H1 (cell line): ENCODE measurements at regions not wholly inside any gene's neighbourhood (a gene's known extent, or its start where the extent isn't known, plus 50 kb on each side); places are given as distances from the start of the nearest gene placed in this dataset.

Experiments used
- CTCF ChIA-PET: fragments of 300-600 bp; sonication (Branson Sonifier 250); formaldehyde crosslinking; loops from one replicate; lab custom pipeline; 2021; ENCODE audit not compliant: partially characterized antibody; lab: Charles Lee
- POLR2A ChIA-PET: fragments of 300-600 bp; sonication (Branson Sonifier 250); formaldehyde crosslinking; loops from one replicate; lab custom pipeline; 2021; ENCODE audit warnings: inconsistent platforms; ENCODE audit not compliant: partially characterized antibody; lab: Charles Lee
- DNase-seq, 2 experiments: peaks; one replicate each; pipeline versions ENCODE4 v3.0.0 to v3.0.0-alpha.2; 2010 to 2022; ENCODE audit warnings: low spot score in 2 of 2, low read depth in 1 of 2, mixed read lengths in 1 of 2
- FAIRE-seq: peaks from 2 replicates; lab custom pipeline; 2011; peaks lifted over from hg19 to GRCh38; lab: Jason Lieb, UNC
- H2AFZ ChIP-seq: 2 replicates; pipeline ENCODE4 v1.8.1; 2012; ENCODE audit warnings: low read length, inconsistent platforms
- H2AK5ac ChIP-seq: 2 replicates; pipeline ENCODE4 v1.6.1; 2013; ENCODE audit warnings: low read depth, low read length
- H2BK120ac ChIP-seq: replicated peaks from 2 replicates; pipeline ENCODE3; 2013; ENCODE audit warnings: low read depth, low read length, inconsistent platforms
- H2BK12ac ChIP-seq: 2 replicates; pipeline ENCODE4 v1.6.1; 2013; ENCODE audit warnings: low read depth, low read length
- H2BK15ac ChIP-seq: 2 replicates; pipeline ENCODE4 v1.6.1; 2013; ENCODE audit warnings: low read length
- H2BK20ac ChIP-seq: 2 replicates; pipeline ENCODE4 v1.6.1; 2013; ENCODE audit warnings: low read length
- H2BK5ac ChIP-seq: 2 replicates; pipeline ENCODE4 v1.6.1; 2013; ENCODE audit warnings: low read depth, low read length
- H3K14ac ChIP-seq: 2 replicates; pipeline ENCODE4 v1.6.1; 2013; ENCODE audit warnings: inconsistent platforms; ENCODE audit not compliant: insufficient read length
- H3K18ac ChIP-seq: 2 replicates; pipeline ENCODE4 v1.6.1; 2013; ENCODE audit warnings: low read length; ENCODE audit errors: extremely low read depth
- H3K23ac ChIP-seq: 2 replicates; pipeline ENCODE4 v1.6.1; 2013; ENCODE audit warnings: inconsistent platforms; ENCODE audit not compliant: insufficient read length
- H3K23me2 ChIP-seq: 2 replicates; pipeline ENCODE4 v1.6.1; 2013; ENCODE audit warnings: low read depth, low read length
- H3K27ac ChIP-seq: 2 replicates; pipeline ENCODE4 v1.6.1; 2011; ENCODE audit warnings: low read depth, low read length, inconsistent platforms
- H3K27me3 ChIP-seq, 4 experiments: replicated peaks in 1 of 4; 1 replicate in 1 of 4; 2 replicates in 3 of 4; pipeline versions ENCODE4 v1.6.1 to v1.8.1; 2011 to 2013; ENCODE audit warnings: low read length in 3 of 4, mild to moderate bottlenecking in 3 of 4, inconsistent platforms in 2 of 4, mixed read lengths in 2 of 4, moderate library complexity in 1 of 4; ENCODE audit not compliant: control insufficient read depth in 3 of 4, insufficient read depth in 3 of 4; ENCODE audit errors: extremely low read depth in 1 of 4
- H3K36me3 ChIP-seq, 4 experiments: 2 replicates each; pipeline versions ENCODE4 v1.6.1 to v1.8.1; 2011 to 2013; ENCODE audit warnings: mild to moderate bottlenecking in 4 of 4, low read length in 3 of 4, moderate library complexity in 2 of 4, control low read depth in 1 of 4, inconsistent platforms in 1 of 4; ENCODE audit not compliant: insufficient read depth in 4 of 4, control insufficient read depth in 2 of 4
- H3K4ac ChIP-seq: replicated peaks from 2 replicates; pipeline ENCODE3; 2013; ENCODE audit warnings: low read length, low read depth, mixed read lengths, inconsistent platforms; ENCODE audit not compliant: insufficient read length
- H3K4me1 ChIP-seq, 4 experiments: replicated peaks in 1 of 4; 1 replicate in 1 of 4; 2 replicates in 3 of 4; pipeline versions ENCODE4 v1.6.1 to v1.8.1; 2011 to 2013; ENCODE audit warnings: low read length in 3 of 4, inconsistent platforms in 2 of 4, mixed read lengths in 1 of 4; ENCODE audit not compliant: insufficient read depth in 4 of 4, control insufficient read depth in 3 of 4
- H3K4me2 ChIP-seq, 2 experiments: 2 replicates each; pipeline versions ENCODE4 v1.6.1 to v1.8.1; 2011 to 2013; ENCODE audit warnings: low read depth in 2 of 2, low read length in 2 of 2, control low read depth in 1 of 2, inconsistent platforms in 1 of 2, mild to moderate bottlenecking in 1 of 2; ENCODE audit not compliant: insufficient read depth in 1 of 2
- H3K4me3 ChIP-seq, 4 experiments: fragments of 200-600, 300-600 bp in 1 of 4; sonication (generic), shearing (Covaris generic), sonication (Bioruptor Twin) in 1 of 4; 2 replicates each; pipeline versions ENCODE4 v1.5.1 to v1.8.1; 2011 to 2016; ENCODE audit warnings: low read length in 4 of 4, low read depth in 3 of 4, control low read depth in 2 of 4, inconsistent platforms in 2 of 4, mild to moderate bottlenecking in 2 of 4, mixed read lengths in 1 of 4, moderate library complexity in 1 of 4; ENCODE audit not compliant: insufficient read depth in 2 of 4; ENCODE audit errors: extremely low read depth in 1 of 4
- H3K56ac ChIP-seq: replicated peaks from 2 replicates; pipeline ENCODE3; 2013; ENCODE audit warnings: low read depth, mild to moderate bottlenecking, mixed read lengths, low read length, inconsistent platforms; ENCODE audit not compliant: insufficient read length
- H3K79me1 ChIP-seq: 2 replicates; pipeline ENCODE4 v1.6.1; 2013; ENCODE audit warnings: low read depth, low read length, control low read depth
- H3K79me2 ChIP-seq, 2 experiments: 2 replicates each; pipeline versions ENCODE4 v1.6.1 to v1.8.1; 2012 to 2013; ENCODE audit warnings: low read length in 2 of 2, mild to moderate bottlenecking in 2 of 2, inconsistent platforms in 1 of 2; ENCODE audit not compliant: insufficient read depth in 2 of 2, control insufficient read depth in 1 of 2
- H3K9ac ChIP-seq, 4 experiments: replicated peaks in 1 of 4; 1 replicate in 1 of 4; 2 replicates in 3 of 4; pipeline versions ENCODE4 v1.6.1 to v1.8.1; 2011 to 2013; ENCODE audit warnings: low read depth in 3 of 4, low read length in 3 of 4, control low read depth in 2 of 4, mild to moderate bottlenecking in 2 of 4, moderate library complexity in 2 of 4, inconsistent platforms in 1 of 4; ENCODE audit errors: extremely low read depth in 1 of 4
- H3K9me3 ChIP-seq, 2 experiments: 2 replicates each; pipeline versions ENCODE4 v1.6.1 to v1.8.1; 2012 to 2013; ENCODE audit warnings: mild to moderate bottlenecking in 2 of 2, moderate library complexity in 2 of 2, control low read depth in 1 of 2, inconsistent platforms in 1 of 2, low read depth in 1 of 2, low read length in 1 of 2, mixed read lengths in 1 of 2; ENCODE audit not compliant: insufficient read depth in 2 of 2
- H4K20me1 ChIP-seq, 2 experiments: replicated peaks in 1 of 2; 2 replicates each; pipeline versions ENCODE3 to v1.8.1; 2011 to 2013; ENCODE audit warnings: inconsistent platforms in 2 of 2, low read length in 2 of 2, mild to moderate bottlenecking in 1 of 2; ENCODE audit not compliant: insufficient read depth in 2 of 2, control insufficient read depth in 1 of 2
- H4K5ac ChIP-seq: 2 replicates; pipeline ENCODE4 v1.6.1; 2013; ENCODE audit warnings: low read length, low read depth, mixed read lengths, inconsistent platforms; ENCODE audit not compliant: insufficient read length
- H4K8ac ChIP-seq: 2 replicates; pipeline ENCODE4 v1.8.0; 2013; ENCODE audit warnings: mild to moderate bottlenecking, moderate library complexity, low read length, inconsistent platforms; ENCODE audit not compliant: insufficient read depth; ENCODE audit errors: extremely low read depth
- H4K91ac ChIP-seq: replicated peaks from 2 replicates; pipeline ENCODE3; 2013; ENCODE audit warnings: low read length, mixed read lengths, inconsistent platforms; ENCODE audit not compliant: insufficient read length
- BACH1 ChIP-seq: IDR thresholded peaks from 2 replicates; pipeline ENCODE4 v1.6.1; 2012; ENCODE audit warnings: low read length, improper control_type of control experiment
- CHD1 ChIP-seq: IDR thresholded peaks from 2 replicates; pipeline ENCODE4 v1.6.1; 2012; ENCODE audit warnings: low read depth, low read length, improper control_type of control experiment
- CREB1 ChIP-seq: IDR thresholded peaks from 2 replicates; pipeline ENCODE4 v1.6.1; 2012; ENCODE audit warnings: inconsistent platforms
- E2F6 ChIP-seq: IDR thresholded peaks from 2 replicates; pipeline ENCODE4 v1.6.1; 2012; ENCODE audit warnings: inconsistent platforms
- HDAC6 ChIP-seq: IDR thresholded peaks from one replicate; pipeline ENCODE4 v1.7.1; 2012; ENCODE audit warnings: low read depth, mild to moderate bottlenecking, inconsistent platforms, low read length, moderate library complexity
- JUND ChIP-seq: IDR thresholded peaks from 2 replicates; pipeline ENCODE4 v1.6.1; 2011; ENCODE audit warnings: mild to moderate bottlenecking, improper control_type of control experiment, low read length
- POLR2AphosphoS5 ChIP-seq: IDR thresholded peaks from 2 replicates; pipeline ENCODE4 v1.6.1; 2011; ENCODE audit warnings: low read depth, low read length
- RAD21 ChIP-seq, 2 experiments: IDR thresholded peaks in 1 of 2; conservative IDR thresholded peaks in 1 of 2; 2 replicates each; pipeline ENCODE4 v1.6.1; 2011; ENCODE audit warnings: low read depth in 2 of 2, low read length in 2 of 2, improper control_type of control experiment in 1 of 2, inconsistent platforms in 1 of 2, mild to moderate bottlenecking in 1 of 2, moderate library complexity in 1 of 2
- RBBP5 ChIP-seq: IDR thresholded peaks from 2 replicates; pipeline ENCODE4 v1.7.1; 2012; ENCODE audit warnings: low read depth, mild to moderate bottlenecking, inconsistent platforms, low read length, moderate library complexity, borderline replicate concordance
- RNF2 ChIP-seq: fragments of 200-900, 300-1000 bp; sonication (generic); IDR thresholded peaks from 2 replicates; pipeline ENCODE4 v1.7.1; 2016; ENCODE audit warnings: borderline replicate concordance, low read depth, mild to moderate bottlenecking, antibody characterized with exemption, low read length; ENCODE audit not compliant: poor library complexity, severe bottlenecking; ENCODE audit errors: missing control alignments
- SRF ChIP-seq: IDR thresholded peaks from 2 replicates; pipeline ENCODE4 v1.6.1; 2011; ENCODE audit warnings: mild to moderate bottlenecking, low read depth, low read length, moderate library complexity
- SUZ12 ChIP-seq: fragments of 200-600 bp; sonication (generic); IDR thresholded peaks from 2 replicates; pipeline ENCODE4 v1.6.1; 2012; ENCODE audit warnings: mild to moderate bottlenecking, inconsistent platforms, low read length, moderate library complexity, mixed read lengths
- TEAD4 ChIP-seq: IDR thresholded peaks from 2 replicates; pipeline ENCODE4 v1.6.1; 2012; ENCODE audit warnings: low read depth, low read length, inconsistent platforms, mixed read lengths
- WGBS, 2 experiments: shearing (Covaris generic) in 1 of 2; methylation state at CpG; one replicate each; pipeline versions ENCODE4 v1.1.6 to v1.1.7; 2013 to 2015; ENCODE audit warnings: low lambda C conversion rate in 2 of 2, mixed read lengths in 2 of 2, inconsistent platforms in 1 of 2, low coverage in 1 of 2, missing lambda C conversion rate in 1 of 2; ENCODE audit not compliant: insufficient replicate concordance in 2 of 2, insufficient coverage in 1 of 2, insufficient read length in 1 of 2; ENCODE audit errors: extremely low coverage in 1 of 2, missing lambda C conversion rate in 1 of 2; 5-methylcytosine and 5-hydroxymethylcytosine counted together

DNA sequence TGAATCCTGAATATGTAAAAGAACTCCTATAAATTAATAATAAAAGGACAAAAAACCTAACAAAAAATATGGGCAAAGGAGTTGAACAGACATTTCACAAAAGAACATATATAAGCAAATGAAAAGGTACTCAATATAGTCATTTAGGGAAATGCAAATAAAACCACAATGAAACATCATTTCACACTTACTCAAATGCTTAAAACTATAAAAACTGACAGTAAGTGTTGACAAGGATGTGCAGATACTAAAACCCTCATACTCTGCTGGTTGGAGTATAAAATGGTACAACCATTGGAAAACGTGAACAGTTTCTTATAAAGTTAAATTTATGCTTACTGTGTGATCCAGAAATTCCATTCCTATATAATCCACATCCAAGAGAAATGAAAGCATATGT is 247.1 kb downstream of the GXYLT1 start:
- Histone ChIP-seq H4K8ac (no peak overlapping the region), H4K20me1 (no peaks in the 10 kb centered on the region), H3K27ac (no peak overlapping the region), H3K79me2 (no peaks in the 10 kb centered on the region), H2BK5ac (no peak overlapping the region), H3K18ac (no peak overlapping the region), H3K23ac (no peak overlapping the region), H3K9ac (no peak overlapping the region), H2BK120ac (no peak overlapping the region), H3K79me1 (no peaks in the 10 kb centered on the region), H4K5ac (no peak overlapping the region), H3K4ac (no peak overlapping the region), H3K14ac (no peak overlapping the region), H2BK15ac (no peak overlapping the region), H3K36me3 (no peaks in the 10 kb centered on the region), H4K91ac (no peak overlapping the region), H3K27me3 (no peaks in the 10 kb centered on the region), H3K9me3 (no peaks in the 10 kb centered on the region), H2AFZ (no peak overlapping the region), H3K4me1 (no peaks in the 10 kb centered on the region), H2BK12ac (no peak overlapping the region), H3K4me3 (no peak overlapping the region), H3K23me2 (no peaks in the 10 kb centered on the region), H2BK20ac (no peak overlapping the region), H3K56ac (no peak overlapping the region), H2AK5ac (no peak overlapping the region), H3K4me2 (no peak overlapping the region)
- DNase-seq (no peak), FAIRE-seq (no peak)
- WGBS, 2 experiments, result 91% methylated on average over 1 of the region's 1 CpG; no CpG with 5 or more reads in 1 of the 2 experiments
- ChIA-PET POLR2A (interaction anchor here (0.6 kb wide), 1 partner anchor 369 kb away, joined by 3 read pairs; no protein-coding TSS in a partner anchor), CTCF (interaction anchor here (0.7 kb wide), 1 partner anchor 17 kb away, joined by 3 read pairs; no protein-coding TSS in a partner anchor)
- TF ChIP-seq JUND (no peak), HDAC6 (no peak), TEAD4 (no peak), SRF (no peak), CREB1 (no peak), CHD1 (no peak), POLR2AphosphoS5 (no peak), E2F6 (no peak), BACH1 (no peak), RAD21 (IDR thresholded peaks at IDR 0.05 in 1 of 2, conservative IDR thresholded peaks at IDR 0.05 in 1 of 2; ENCODE audit: low read depth in 2 of 2, low read length in 2 of 2) (no peak), RNF2 (no peak), SUZ12 (no peak), RBBP5 (no peak)
